HL-60 (cell line): ENCODE measurements at regions not wholly inside any gene's neighbourhood (a gene's known extent, or its start where the extent isn't known, plus 50 kb on each side); places are given as distances from the start of the nearest gene placed in this dataset.

ENCODE experiments used
- DNase-seq, 2 experiments: peaks; one replicate each; pipeline ENCODE4 v3.0.0-alpha.2; 2010 to 2020; ENCODE audit warnings: low read depth in 1 of 2, low spot score in 1 of 2
- H3K27ac ChIP-seq: fragments of 250-450 bp; sonication (Bioruptor Pico); replicated peaks from 2 replicates; pipeline ENCODE4 v1.5.1; 2020; ENCODE audit warnings: mild to moderate bottlenecking, moderate library complexity
- H3K27me3 ChIP-seq: fragments of 250-450 bp; sonication (Bioruptor Pico); 2 replicates; pipeline ENCODE4 v1.5.1; 2021; ENCODE audit warnings: mild to moderate bottlenecking, moderate library complexity; ENCODE audit not compliant: insufficient read depth, poor library complexity, severe bottlenecking
- H3K4me3 ChIP-seq: replicated peaks from 2 replicates; pipeline ENCODE4 v1.5.1; 2011; ENCODE audit warnings: mild to moderate bottlenecking, control low read depth, low read length; ENCODE audit not compliant: insufficient read depth
- CTCF ChIP-seq: IDR thresholded peaks from one replicate; pipeline ENCODE4 v1.5.1; 2011; ENCODE audit warnings: low read length, control low read depth, inconsistent platforms; ENCODE audit not compliant: insufficient read depth
- GABPA ChIP-seq: IDR thresholded peaks from 2 replicates; pipeline ENCODE4 v1.6.1; 2012; ENCODE audit warnings: low read depth
- POLR2AphosphoS5 ChIP-seq: IDR thresholded peaks from 2 replicates; pipeline ENCODE4 v1.6.1; 2012; ENCODE audit warnings: low read depth
- REST ChIP-seq: IDR thresholded peaks from 2 replicates; pipeline ENCODE4 v1.6.1; 2012; ENCODE audit warnings: low read depth; ENCODE audit not compliant: insufficient replicate concordance
- SPI1 ChIP-seq: IDR thresholded peaks from 2 replicates; pipeline ENCODE4 v1.6.1; 2012; ENCODE audit warnings: low read depth, mild to moderate bottlenecking, borderline replicate concordance

- DNase-seq = no peak
- Histone ChIP-seq H3K27me3 (no peaks in the 10 kb centered on the region), H3K4me3 (no peak overlapping the region), H3K27ac (no peak overlapping the region)
- TF ChIP-seq CTCF (no peak), SPI1 (no peak), REST (no peak), POLR2AphosphoS5 (no peak)
These were observed 369.1 kb downstream of the S1PR1 start for GRCh38 chr1:101605878-101606277.

- H3K27me3 ChIP-seq = no peaks in the 10 kb centered on the region
- no peak overlapping the region for H3K4me3 ChIP-seq
- H3K27ac ChIP-seq = no peak overlapping the region
- no peak for TF ChIP-seq SPI1
- TF ChIP-seq CTCF = no peak
- TF ChIP-seq REST = no peak
- TF ChIP-seq GABPA = no peak
- no peak for TF ChIP-seq POLR2AphosphoS5
- DNase-seq = no peak
These were observed 376.7 kb downstream of the S1PR1 start for GRCh38 chr1:101613546-101613945.

- Histone ChIP-seq H3K4me3 (no peak overlapping the region), H3K27me3 (no peaks in the 10 kb centered on the region), H3K27ac (no peak overlapping the region)
- DNase-seq = no peak
- TF ChIP-seq SPI1 (no peak), REST (no peak)
These were observed 377.8 kb downstream of the OLFM3 start for GRCh38 chr1:101618900-101619299.

GRCh38 chr1:101632548-101633272 is 364.0 kb downstream of the OLFM3 start:
- Histone ChIP-seq H3K4me3 (no peak overlapping the region), H3K27ac (no peak overlapping the region), H3K27me3 (no peaks in the 10 kb centered on the region)
- no peak for TF ChIP-seq POLR2AphosphoS5
- no peak for DNase-seq
